HCT116 (cell line): ENCODE measurements at regions not wholly inside any gene's neighbourhood (a gene's known extent, or its start where the extent isn't known, plus 50 kb on each side); places are given as distances from the start of the nearest gene placed in this dataset.

Source experiments
- ATAC-seq: fragments of 200-7000 bp; cut with Tn5 transposase; 2 replicates; pipeline ENCODE4 v1.9.1; 2020; ENCODE audit warnings: mild to moderate bottlenecking, moderate library complexity
- BruUV-seq: library from RNA; stranded (reverse); fragments of 400-500 nt; replicated peaks from 2 replicates; lab custom pipeline; 2021; lab: Mats Ljungman, UMichigan
- CTCF ChIA-PET: fragments of 300-600 bp; sonication (Branson Sonifier 250); formaldehyde crosslinking; loops from one replicate; lab custom pipeline; 2021; ENCODE audit warnings: antibody characterized with exemption; lab: Charles Lee
- POLR2A ChIA-PET: fragments of 300-600, 350-600 bp; sonication (Branson Sonifier 250); formaldehyde crosslinking; loops from one replicate; lab custom pipeline; 2021; ENCODE audit warnings: antibody characterized with exemption; lab: Charles Lee
- RAD21 ChIA-PET, 2 experiments: fragments of 300-600 bp; sonication (Branson Sonifier 250); formaldehyde crosslinking; loops; one replicate each; lab custom pipeline; 2023; ENCODE audit warnings: low total read pairs in 2 of 2; ENCODE audit not compliant: uncharacterized antibody in 2 of 2, unreplicated experiment in 2 of 2, low non-redundant PET in 1 of 2; lab: Charles Lee
- DNase-seq: peaks from one replicate; pipeline ENCODE4 v3.0.0-alpha.2; 2010; ENCODE audit warnings: low read depth, low spot score
- H2AFZ ChIP-seq: fragments of 200-600 bp; shearing (Covaris generic), sonication (generic); 2 replicates; pipeline ENCODE4 v1.6.1; 2017; ENCODE audit warnings: low read depth, mixed run types, mixed read lengths, antibody characterized with exemption, low read length; ENCODE audit not compliant: poor library complexity, severe bottlenecking
- H3K27ac ChIP-seq: 2 replicates; pipeline ENCODE4 v1.5.1; 2012; ENCODE audit warnings: low read depth, low read length
- H3K27me3 ChIP-seq: fragments of 200-600 bp; sonication (generic); 2 replicates; pipeline ENCODE4 v1.6.1; 2016; ENCODE audit warnings: mixed run types, low read length, mixed read lengths; ENCODE audit not compliant: insufficient read depth
- H3K36me3 ChIP-seq, 2 experiments: fragments of 200-500 bp in 1 of 2; fragments of 200-600 bp in 1 of 2; sonication (Bioruptor generic) in 1 of 2; sonication (generic) in 1 of 2; 2 replicates each; pipeline versions ENCODE4 v1.5.1 to v1.6.1; 2014 to 2016; ENCODE audit warnings: low read length in 2 of 2, inconsistent platforms in 1 of 2, mixed read lengths in 1 of 2, mixed run types in 1 of 2; ENCODE audit not compliant: insufficient read depth in 2 of 2, control insufficient read depth in 1 of 2
- H3K4me1 ChIP-seq, 2 experiments: fragments of 200-600 bp in 1 of 2; sonication (generic) in 1 of 2; 2 replicates each; pipeline versions ENCODE4 v1.5.1 to v1.6.1; 2012 to 2017; ENCODE audit warnings: low read length in 2 of 2, inconsistent platforms in 1 of 2, mild to moderate bottlenecking in 1 of 2, mixed read lengths in 1 of 2, mixed run types in 1 of 2, moderate library complexity in 1 of 2; ENCODE audit not compliant: insufficient read depth in 2 of 2, control insufficient read depth in 1 of 2
- H3K4me2 ChIP-seq: fragments of 200-600 bp; sonication (generic); 2 replicates; pipeline ENCODE4 v1.6.1; 2017; ENCODE audit warnings: mixed run types, low read length, mixed read lengths
- H3K4me3 ChIP-seq, 2 experiments: fragments of 200-600 bp in 1 of 2; sonication (generic) in 1 of 2; replicated peaks in 1 of 2; 2 replicates each; pipeline ENCODE4 v1.5.1; 2011 to 2016; ENCODE audit warnings: low read length in 2 of 2, control low read depth in 1 of 2, low read depth in 1 of 2, mild to moderate bottlenecking in 1 of 2, mixed read lengths in 1 of 2, mixed run types in 1 of 2
- H3K79me2 ChIP-seq: fragments of 200-600 bp; sonication (generic); 2 replicates; pipeline ENCODE4 v1.6.1; 2017; ENCODE audit warnings: mild to moderate bottlenecking, mixed run types, low read length, moderate library complexity, mixed read lengths; ENCODE audit not compliant: insufficient read depth
- H3K9ac ChIP-seq: fragments of 200-600 bp; sonication (generic); 2 replicates; pipeline ENCODE4 v1.6.1; 2016; ENCODE audit warnings: low read length, mixed read lengths
- H3K9me2 ChIP-seq: fragments of 200-600 bp; sonication (generic), shearing (Covaris generic); 2 replicates; pipeline ENCODE4 v1.6.1; 2017; ENCODE audit warnings: mixed run types, mild to moderate bottlenecking, moderate library complexity; ENCODE audit not compliant: insufficient read depth
- H3K9me3 ChIP-seq, 2 experiments: fragments of 200-500 bp in 1 of 2; fragments of 200-600 bp in 1 of 2; sonication (Bioruptor generic) in 1 of 2; sonication (generic) in 1 of 2; 2 replicates each; pipeline ENCODE4 v1.6.1; 2014 to 2017; ENCODE audit warnings: low read length in 2 of 2, mixed read lengths in 2 of 2, inconsistent platforms in 1 of 2, low read depth in 1 of 2, mild to moderate bottlenecking in 1 of 2, mixed run types in 1 of 2, moderate library complexity in 1 of 2; ENCODE audit not compliant: control insufficient read depth in 1 of 2, insufficient read depth in 1 of 2
- H4K20me1 ChIP-seq: fragments of 200-600 bp; sonication (generic), shearing (Covaris generic); 2 replicates; pipeline ENCODE4 v1.6.1; 2017; ENCODE audit warnings: mixed run types, mild to moderate bottlenecking, moderate library complexity; ENCODE audit not compliant: insufficient read depth
- CBX3 ChIP-seq: IDR thresholded peaks from 2 replicates; pipeline ENCODE4 v1.6.1; 2012; ENCODE audit warnings: low read depth
- CEBPB ChIP-seq: IDR thresholded peaks from 2 replicates; pipeline ENCODE4 v1.6.1; 2012; ENCODE audit warnings: low read depth
- EGR1 ChIP-seq: IDR thresholded peaks from 2 replicates; pipeline ENCODE4 v1.6.1; 2012; ENCODE audit warnings: low read depth
- EZH2 ChIP-seq: fragments of 200-600 bp; sonication (generic); IDR thresholded peaks from 2 replicates; pipeline ENCODE4 v1.6.1; 2017; ENCODE audit warnings: antibody characterized with exemption, mixed run types
- EZH2phosphoT487 ChIP-seq: fragments of 200-600 bp; IDR thresholded peaks from 2 replicates; pipeline ENCODE4 v1.6.1; 2018; ENCODE audit warnings: antibody characterized with exemption, borderline replicate concordance
- JUND ChIP-seq: IDR thresholded peaks from 2 replicates; pipeline ENCODE4 v1.6.1; 2012
- MAX ChIP-seq: IDR thresholded peaks from 2 replicates; pipeline ENCODE4 v1.6.1; 2012
- RAD21 ChIP-seq: IDR thresholded peaks from 2 replicates; pipeline ENCODE4 v1.6.1; 2012; ENCODE audit warnings: low read depth, mild to moderate bottlenecking
- SRF ChIP-seq: IDR thresholded peaks from 2 replicates; pipeline ENCODE4 v1.6.1; 2012; ENCODE audit warnings: low read depth
- YY1 ChIP-seq: IDR thresholded peaks from 2 replicates; pipeline ENCODE4 v1.6.1; 2011; ENCODE audit warnings: low read length, low read depth, moderate library complexity, mild to moderate bottlenecking; ENCODE audit not compliant: insufficient replicate concordance; ENCODE audit errors: extremely low read depth
- ZBTB33 ChIP-seq: IDR thresholded peaks from 2 replicates; pipeline ENCODE4 v1.6.1; 2011; ENCODE audit warnings: mild to moderate bottlenecking, low read length, moderate library complexity; ENCODE audit not compliant: insufficient replicate concordance; ENCODE audit errors: extremely low read depth
- intact Hi-C: fragments of 100-400 bp; cut with micrococcal nuclease; formaldehyde crosslinking; loops from 2 replicates; pipeline ENCODE4 v1.10.0; 2022
- TF ChIP-seq, protein P1 (sequence below), 3 experiments: fragments of 200-600 bp in 1 of 3; sonication (generic) in 1 of 3; IDR thresholded peaks in 2 of 3; conservative IDR thresholded peaks in 1 of 3; 2 replicates each; pipeline ENCODE4 v1.5.1; 2012 to 2017; ENCODE audit warnings: low read depth in 2 of 3, low read length in 2 of 3, antibody characterized with exemption in 1 of 3, borderline replicate concordance in 1 of 3, control low read depth in 1 of 3, mild to moderate bottlenecking in 1 of 3, mixed read lengths in 1 of 3, mixed run types in 1 of 3, moderate library complexity in 1 of 3; ENCODE audit not compliant: insufficient read depth in 1 of 3
- TF ChIP-seq, protein P2 (sequence below): IDR thresholded peaks from 2 replicates; pipeline ENCODE4 v1.6.1; 2012; ENCODE audit warnings: low read depth

DNA sequence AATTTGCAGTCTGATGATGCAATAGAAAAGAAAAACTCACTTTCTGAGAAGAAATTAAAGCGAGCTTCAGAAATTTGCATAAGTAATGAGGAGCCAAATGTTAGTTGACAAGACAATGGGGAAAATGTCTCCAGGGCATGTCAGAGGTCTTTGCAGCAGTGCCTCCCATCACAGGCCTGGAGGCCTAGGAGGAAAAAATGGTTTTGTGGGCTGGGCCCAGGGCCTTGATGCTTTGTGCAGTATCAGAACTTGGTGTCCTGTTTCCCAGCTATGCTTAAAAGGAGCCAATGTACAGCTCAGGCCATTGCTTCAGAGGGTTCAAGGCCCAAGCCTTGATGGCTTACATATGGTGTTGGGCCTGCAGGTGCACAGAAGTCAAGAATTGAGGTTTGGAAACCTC lies 298.4 kb downstream of the SMARCA2 start:
- CTCF ChIA-PET, result no interaction called here
- no peak overlapping the region for H3K27ac ChIP-seq
- TF ChIP-seq, protein P1, sequence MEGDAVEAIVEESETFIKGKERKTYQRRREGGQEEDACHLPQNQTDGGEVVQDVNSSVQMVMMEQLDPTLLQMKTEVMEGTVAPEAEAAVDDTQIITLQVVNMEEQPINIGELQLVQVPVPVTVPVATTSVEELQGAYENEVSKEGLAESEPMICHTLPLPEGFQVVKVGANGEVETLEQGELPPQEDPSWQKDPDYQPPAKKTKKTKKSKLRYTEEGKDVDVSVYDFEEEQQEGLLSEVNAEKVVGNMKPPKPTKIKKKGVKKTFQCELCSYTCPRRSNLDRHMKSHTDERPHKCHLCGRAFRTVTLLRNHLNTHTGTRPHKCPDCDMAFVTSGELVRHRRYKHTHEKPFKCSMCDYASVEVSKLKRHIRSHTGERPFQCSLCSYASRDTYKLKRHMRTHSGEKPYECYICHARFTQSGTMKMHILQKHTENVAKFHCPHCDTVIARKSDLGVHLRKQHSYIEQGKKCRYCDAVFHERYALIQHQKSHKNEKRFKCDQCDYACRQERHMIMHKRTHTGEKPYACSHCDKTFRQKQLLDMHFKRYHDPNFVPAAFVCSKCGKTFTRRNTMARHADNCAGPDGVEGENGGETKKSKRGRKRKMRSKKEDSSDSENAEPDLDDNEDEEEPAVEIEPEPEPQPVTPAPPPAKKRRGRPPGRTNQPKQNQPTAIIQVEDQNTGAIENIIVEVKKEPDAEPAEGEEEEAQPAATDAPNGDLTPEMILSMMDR (IDR thresholded peaks at IDR 0.05 in 2 of 3, conservative IDR thresholded peaks at IDR 0.05 in 1 of 3; ENCODE audit: borderline replicate concordance in 1 of 3, insufficient read depth in 1 of 3, low read depth in 2 of 3, low read length in 2 of 3), result no peak
- TF ChIP-seq CBX3 (no peak), EZH2 (no peak), ZBTB33 (no peak), JUND (no peak), EGR1 (no peak), YY1 (no peak), CEBPB (no peak), EZH2phosphoT487 (no peak), RAD21 (no peak), SRF (no peak), MAX (no peak)
- TF ChIP-seq, protein P2, sequence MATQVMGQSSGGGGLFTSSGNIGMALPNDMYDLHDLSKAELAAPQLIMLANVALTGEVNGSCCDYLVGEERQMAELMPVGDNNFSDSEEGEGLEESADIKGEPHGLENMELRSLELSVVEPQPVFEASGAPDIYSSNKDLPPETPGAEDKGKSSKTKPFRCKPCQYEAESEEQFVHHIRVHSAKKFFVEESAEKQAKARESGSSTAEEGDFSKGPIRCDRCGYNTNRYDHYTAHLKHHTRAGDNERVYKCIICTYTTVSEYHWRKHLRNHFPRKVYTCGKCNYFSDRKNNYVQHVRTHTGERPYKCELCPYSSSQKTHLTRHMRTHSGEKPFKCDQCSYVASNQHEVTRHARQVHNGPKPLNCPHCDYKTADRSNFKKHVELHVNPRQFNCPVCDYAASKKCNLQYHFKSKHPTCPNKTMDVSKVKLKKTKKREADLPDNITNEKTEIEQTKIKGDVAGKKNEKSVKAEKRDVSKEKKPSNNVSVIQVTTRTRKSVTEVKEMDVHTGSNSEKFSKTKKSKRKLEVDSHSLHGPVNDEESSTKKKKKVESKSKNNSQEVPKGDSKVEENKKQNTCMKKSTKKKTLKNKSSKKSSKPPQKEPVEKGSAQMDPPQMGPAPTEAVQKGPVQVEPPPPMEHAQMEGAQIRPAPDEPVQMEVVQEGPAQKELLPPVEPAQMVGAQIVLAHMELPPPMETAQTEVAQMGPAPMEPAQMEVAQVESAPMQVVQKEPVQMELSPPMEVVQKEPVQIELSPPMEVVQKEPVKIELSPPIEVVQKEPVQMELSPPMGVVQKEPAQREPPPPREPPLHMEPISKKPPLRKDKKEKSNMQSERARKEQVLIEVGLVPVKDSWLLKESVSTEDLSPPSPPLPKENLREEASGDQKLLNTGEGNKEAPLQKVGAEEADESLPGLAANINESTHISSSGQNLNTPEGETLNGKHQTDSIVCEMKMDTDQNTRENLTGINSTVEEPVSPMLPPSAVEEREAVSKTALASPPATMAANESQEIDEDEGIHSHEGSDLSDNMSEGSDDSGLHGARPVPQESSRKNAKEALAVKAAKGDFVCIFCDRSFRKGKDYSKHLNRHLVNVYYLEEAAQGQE, result no peak
- no peak overlapping the region for H2AFZ ChIP-seq
- no peaks in the 10 kb centered on the region for H3K9me2 ChIP-seq
- no peaks in the 10 kb centered on the region for H4K20me1 ChIP-seq
- no TSS peak for BruUV-seq
- no peak overlapping the region for H3K4me2 ChIP-seq
- ATAC-seq (no peak), DNase-seq (no peak)
- no peaks in the 10 kb centered on the region for H3K4me1 ChIP-seq
- H3K4me3 ChIP-seq, result no peak overlapping the region
- H3K27me3 ChIP-seq, result no peaks in the 10 kb centered on the region
- intact Hi-C loops, result no loop called here
- H3K9ac ChIP-seq, result no peak overlapping the region
- RAD21 ChIA-PET, result no interaction called here
- peaks cover 6% of the 10 kb centered on the region in 2 experiments; a peak in 2 of 4 replicates for H3K9me3 ChIP-seq
- no peaks in the 10 kb centered on the region for H3K79me2 ChIP-seq
- no peaks in the 10 kb centered on the region for H3K36me3 ChIP-seq
- POLR2A ChIA-PET, result no interaction called here
